Left lung (tissue), 4 donors: ENCODE measurements at regions not wholly inside any gene's neighbourhood (a gene's known extent, or its start where the extent isn't known, plus 50 kb on each side); places are given as distances from the start of the nearest gene placed in this dataset.

Source experiments
- ATAC-seq: fragments of 200-7000 bp; cut with Tn5 transposase; one replicate; pipeline ENCODE4 v1.9.1; 2020; ENCODE audit warnings: moderate library complexity
- DNase-seq, 4 donors: peaks; one replicate each; pipeline ENCODE4 v3.0.0-alpha.2; 2013 to 2020
- H3K27ac ChIP-seq, 2 donors: fragments of 200-600 bp; sonication (generic) in 1 of 2; one replicate each; pipeline versions ENCODE4 v1.5.0 to v1.8.0; 2020 to 2021
- H3K27me3 ChIP-seq, 2 donors: fragments of 200-600 bp; sonication (generic) in 1 of 2; one replicate each; pipeline versions ENCODE4 v1.5.0 to v1.8.0; 2020 to 2021
- H3K36me3 ChIP-seq, 2 donors: fragments of 200-600 bp; sonication (generic) in 1 of 2; one replicate each; pipeline versions ENCODE4 v1.5.0 to v1.8.0; 2020 to 2021
- H3K4me1 ChIP-seq, 2 donors: fragments of 200-600 bp; one replicate each; pipeline ENCODE4 v1.8.0; 2021
- H3K4me3 ChIP-seq, 2 donors: fragments of 200-600 bp; sonication (generic) in 1 of 2; one replicate each; pipeline versions ENCODE4 v1.5.0 to v1.8.0; 2020 to 2021; ENCODE audit warnings: mild to moderate bottlenecking in 1 of 2
- H3K9me3 ChIP-seq, 2 donors: fragments of 200-600 bp; sonication (generic) in 1 of 2; one replicate each; pipeline versions ENCODE4 v1.5.0 to v1.8.0; 2020 to 2021
- CTCF ChIP-seq, 2 donors: fragments of 200-600 bp; sonication (generic) in 1 of 2; IDR thresholded peaks; one replicate each; pipeline versions ENCODE4 v1.5.0 to v1.8.0; 2021; ENCODE audit warnings: antibody characterized with exemption in 2 of 2
- intact Hi-C, 2 donors: fragments of 100-400 bp; cut with DNase I; formaldehyde crosslinking; loops; one replicate each; pipeline versions ENCODE4 v1.11.2 to v1.14.2; 2022
- donor health status: DM: no; HTN: yes; CAD: no.
- donor health status: DM: no; HTN: no; CAD: no.

GRCh38 chr1:168482106-168482505 lies 61.7 kb downstream of the XCL2 start:
- Histone ChIP-seq H3K4me3 (no peak overlapping the region), H3K4me1 (peaks cover 5 to 33% of the 10 kb centered on the region in 2 donors), H3K36me3 (no peaks in the 10 kb centered on the region), H3K27me3 (no peaks in the 10 kb centered on the region), H3K9me3 (no peaks in the 10 kb centered on the region), H3K27ac (no peak overlapping the region)
- no peak for TF ChIP-seq CTCF (IDR thresholded peaks at IDR 0.05)
- intact Hi-C loops: no loop called here
- no peak for DNase-seq
- no peak for ATAC-seq

- H3K36me3 ChIP-seq: no peaks in the 10 kb centered on the region
- H3K4me1 ChIP-seq: peaks cover 5 to 38% of the 10 kb centered on the region in 2 donors
- no peak overlapping the region for H3K27ac ChIP-seq
- H3K4me3 ChIP-seq: no peak overlapping the region
- DNase-seq (no peak), ATAC-seq (no peak)
- no peaks in the 10 kb centered on the region for H3K27me3 ChIP-seq
- no peaks in the 10 kb centered on the region for H3K9me3 ChIP-seq
- intact Hi-C loops: no loop called here
- no peak for TF ChIP-seq CTCF (IDR thresholded peaks at IDR 0.05)
Observed at GRCh38 chr1:168481586-168481985, 62.2 kb downstream of the XCL2 start.

- ATAC-seq: no peak
- Histone ChIP-seq H3K4me1 (peaks cover 5 to 40% of the 10 kb centered on the region in 2 donors), H3K4me3 (no peak overlapping the region), H3K36me3 (no peaks in the 10 kb centered on the region), H3K9me3 (no peaks in the 10 kb centered on the region), H3K27ac (no peak overlapping the region), H3K27me3 (no peaks in the 10 kb centered on the region)
- no peak for TF ChIP-seq CTCF (IDR thresholded peaks at IDR 0.05)
- intact Hi-C loops: no loop called here
- DNase-seq: no peak
Observed at GRCh38 chr1:168480997-168481396, 62.8 kb downstream of the XCL2 start.

GRCh38 chr1:168477792-168478191 lies 66.0 kb downstream of the XCL2 start:
- Histone ChIP-seq H3K4me1 (peaks cover 0 to 16% of the 10 kb centered on the region in 2 donors), H3K9me3 (peaks cover 0 to 11% of the 10 kb centered on the region in 2 donors), H3K4me3 (no peak overlapping the region), H3K36me3 (no peaks in the 10 kb centered on the region), H3K27me3 (no peaks in the 10 kb centered on the region), H3K27ac (no peak overlapping the region)
- intact Hi-C loops: no loop called here
- no peak for TF ChIP-seq CTCF (IDR thresholded peaks at IDR 0.05)
- DNase-seq (no peak), ATAC-seq (no peak)

GRCh38 chr1:168476588-168477385 lies 67.0 kb downstream of the XCL2 start:
- Histone ChIP-seq H3K9me3 (peaks cover 0 to 11% of the 10 kb centered on the region in 2 donors), H3K36me3 (no peaks in the 10 kb centered on the region), H3K4me3 (no peak overlapping the region), H3K4me1 (peaks cover 0 to 15% of the 10 kb centered on the region in 2 donors), H3K27me3 (no peaks in the 10 kb centered on the region), H3K27ac (no peak overlapping the region)
- DNase-seq: no peak
- peak; percentile 60 for ATAC-seq
- intact Hi-C loops: no loop called here
- no peak for TF ChIP-seq CTCF (IDR thresholded peaks at IDR 0.05)
